ENCODE measurements at regions not wholly inside any gene's neighbourhood (a gene's known extent, or its start where the extent isn't known, plus 50 kb on each side); places are given as distances from the start of the nearest gene placed in this dataset.

DNA sequence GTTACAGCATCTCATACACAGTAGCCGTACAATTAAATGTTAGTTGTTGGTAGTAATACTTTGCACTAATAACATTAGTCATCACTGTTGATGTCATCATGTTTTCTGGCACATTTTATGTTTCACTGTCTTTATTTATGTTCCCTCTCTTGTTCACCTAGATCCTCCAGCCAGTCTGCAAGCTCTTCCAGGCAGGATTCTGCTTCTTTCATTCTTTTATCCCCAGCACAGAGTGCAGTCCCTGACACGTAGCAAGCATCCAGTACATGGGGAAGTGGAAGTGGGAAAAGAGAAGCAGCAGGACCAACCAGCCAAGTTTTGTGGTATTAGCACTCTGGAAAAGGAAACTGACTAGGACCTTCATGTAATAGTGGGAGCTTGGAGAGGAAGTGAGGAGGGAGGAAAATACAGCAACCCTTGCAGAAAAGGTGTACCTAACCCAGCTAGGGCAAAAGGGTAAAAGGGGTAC lies 89.7 kb upstream of the SLC44A1 start:
- TF ChIP-seq POLR2AphosphoS5 (IDR thresholded peaks at IDR 0.05; ENCODE audit: low read depth, low read length) = no peak
- TF ChIP-seq, protein P1, sequence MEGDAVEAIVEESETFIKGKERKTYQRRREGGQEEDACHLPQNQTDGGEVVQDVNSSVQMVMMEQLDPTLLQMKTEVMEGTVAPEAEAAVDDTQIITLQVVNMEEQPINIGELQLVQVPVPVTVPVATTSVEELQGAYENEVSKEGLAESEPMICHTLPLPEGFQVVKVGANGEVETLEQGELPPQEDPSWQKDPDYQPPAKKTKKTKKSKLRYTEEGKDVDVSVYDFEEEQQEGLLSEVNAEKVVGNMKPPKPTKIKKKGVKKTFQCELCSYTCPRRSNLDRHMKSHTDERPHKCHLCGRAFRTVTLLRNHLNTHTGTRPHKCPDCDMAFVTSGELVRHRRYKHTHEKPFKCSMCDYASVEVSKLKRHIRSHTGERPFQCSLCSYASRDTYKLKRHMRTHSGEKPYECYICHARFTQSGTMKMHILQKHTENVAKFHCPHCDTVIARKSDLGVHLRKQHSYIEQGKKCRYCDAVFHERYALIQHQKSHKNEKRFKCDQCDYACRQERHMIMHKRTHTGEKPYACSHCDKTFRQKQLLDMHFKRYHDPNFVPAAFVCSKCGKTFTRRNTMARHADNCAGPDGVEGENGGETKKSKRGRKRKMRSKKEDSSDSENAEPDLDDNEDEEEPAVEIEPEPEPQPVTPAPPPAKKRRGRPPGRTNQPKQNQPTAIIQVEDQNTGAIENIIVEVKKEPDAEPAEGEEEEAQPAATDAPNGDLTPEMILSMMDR (IDR thresholded peaks at IDR 0.05) = no peak
